ENCODE measurements at regions not wholly inside any gene's neighbourhood (a gene's known extent, or its start where the extent isn't known, plus 50 kb on each side); places are given as distances from the start of the nearest gene placed in this dataset.
"Not testable (repeated sequence)": the region's sequence is repeated elsewhere in the genome, so short reads cannot be mapped to it uniquely, and the experiment has no call there.

- Histone ChIP-seq H2AFZ (ENCODE audit: low read length) (no peak overlapping the region), H3K4me2 (ENCODE audit: low read depth, low read length, poor library complexity, severe bottlenecking) (no peak overlapping the region), H3K4me1 (ENCODE audit: low read length) (no peaks in the 10 kb centered on the region), H3K27ac (ENCODE audit: low read length) (no peak overlapping the region), H3K27me3 (ENCODE audit: low read length) (no peaks in the 10 kb centered on the region), H3K79me2 (ENCODE audit: low read length) (no peaks in the 10 kb centered on the region), H4K20me1 (ENCODE audit: insufficient read depth, low read depth, low read length) (no peaks in the 10 kb centered on the region), H3K9me2 (replicated peaks; ENCODE audit: insufficient read depth, low read length) (no peaks in the 10 kb centered on the region), H3K36me3 (ENCODE audit: insufficient read depth, low read length) (no peaks in the 10 kb centered on the region), H3K4me3 (ENCODE audit: low read length) (no peak overlapping the region), H3K9me3 (ENCODE audit: low read length) (no peaks in the 10 kb centered on the region), H3K9ac (ENCODE audit: low read length) (no peak overlapping the region)
- no peak for DNase-seq
Measured at GRCh38 chr1:61028136-61028535, 54.2 kb upstream of the NFIA start.

GRCh38 chr1:61018068-61018467 is 64.3 kb upstream of the NFIA start:
- H3K9ac ChIP-seq (ENCODE audit: low read length); H3K9me2 ChIP-seq (replicated peaks; ENCODE audit: insufficient read depth, low read length); H3K4me2 ChIP-seq (ENCODE audit: low read depth, low read length, poor library complexity, severe bottlenecking); H3K27me3 ChIP-seq (ENCODE audit: low read length); H3K27ac ChIP-seq (ENCODE audit: low read length); H4K20me1 ChIP-seq (ENCODE audit: insufficient read depth, low read depth, low read length); H3K9me3 ChIP-seq (ENCODE audit: low read length); H2AFZ ChIP-seq (ENCODE audit: low read length); H3K79me2 ChIP-seq (ENCODE audit: low read length); H3K4me1 ChIP-seq (ENCODE audit: low read length); DNase-seq; H3K4me3 ChIP-seq (ENCODE audit: low read length); H3K36me3 ChIP-seq (ENCODE audit: insufficient read depth, low read length): not testable (repeated sequence)

GRCh38 chr1:61017651-61018050 is 64.7 kb upstream of the NFIA start:
- no peaks in the 10 kb centered on the region for H4K20me1 ChIP-seq (ENCODE audit: insufficient read depth, low read depth, low read length)
- H3K27ac ChIP-seq (ENCODE audit: low read length): no peak overlapping the region
- no peaks in the 10 kb centered on the region for H3K27me3 ChIP-seq (ENCODE audit: low read length)
- H3K9me3 ChIP-seq (ENCODE audit: low read length): no peaks in the 10 kb centered on the region
- DNase-seq: no peak
- H3K9me2 ChIP-seq (replicated peaks; ENCODE audit: insufficient read depth, low read length): no peaks in the 10 kb centered on the region
- no peak overlapping the region for H3K4me2 ChIP-seq (ENCODE audit: low read depth, low read length, poor library complexity, severe bottlenecking)
- no peak overlapping the region for H3K9ac ChIP-seq (ENCODE audit: low read length)
- H2AFZ ChIP-seq (ENCODE audit: low read length): no peak overlapping the region
- H3K36me3 ChIP-seq (ENCODE audit: insufficient read depth, low read length): no peaks in the 10 kb centered on the region
- no peak overlapping the region for H3K4me3 ChIP-seq (ENCODE audit: low read length)
- H3K79me2 ChIP-seq (ENCODE audit: low read length): no peaks in the 10 kb centered on the region
- H3K4me1 ChIP-seq (ENCODE audit: low read length): no peaks in the 10 kb centered on the region

GRCh38 chr1:61013946-61014667 is 68.3 kb upstream of the NFIA start:
- Histone ChIP-seq H3K4me2 (ENCODE audit: low read depth, low read length, poor library complexity, severe bottlenecking) (no peak overlapping the region), H3K27me3 (ENCODE audit: low read length) (no peaks in the 10 kb centered on the region), H3K27ac (ENCODE audit: low read length) (no peak overlapping the region), H3K4me1 (ENCODE audit: low read length) (no peaks in the 10 kb centered on the region), H3K9me3 (ENCODE audit: low read length) (no peaks in the 10 kb centered on the region), H3K9ac (ENCODE audit: low read length) (no peak overlapping the region), H2AFZ (ENCODE audit: low read length) (no peak overlapping the region), H3K9me2 (replicated peaks; ENCODE audit: insufficient read depth, low read length) (no peaks in the 10 kb centered on the region), H3K4me3 (ENCODE audit: low read length) (no peak overlapping the region), H3K36me3 (ENCODE audit: insufficient read depth, low read length) (no peaks in the 10 kb centered on the region), H3K79me2 (ENCODE audit: low read length) (no peaks in the 10 kb centered on the region), H4K20me1 (ENCODE audit: insufficient read depth, low read depth, low read length) (no peaks in the 10 kb centered on the region)
- no peak for DNase-seq

GRCh38 chr1:61013189-61013945 is 69.0 kb upstream of the NFIA start:
- Histone ChIP-seq H3K9me3 (ENCODE audit: low read length) (no peaks in the 10 kb centered on the region), H3K9me2 (replicated peaks; ENCODE audit: insufficient read depth, low read length) (no peaks in the 10 kb centered on the region), H3K27me3 (ENCODE audit: low read length) (no peaks in the 10 kb centered on the region), H3K27ac (ENCODE audit: low read length) (no peak overlapping the region), H3K9ac (ENCODE audit: low read length) (no peak overlapping the region), H3K4me2 (ENCODE audit: low read depth, low read length, poor library complexity, severe bottlenecking) (no peak overlapping the region), H3K4me3 (ENCODE audit: low read length) (no peak overlapping the region), H3K79me2 (ENCODE audit: low read length) (no peaks in the 10 kb centered on the region), H4K20me1 (ENCODE audit: insufficient read depth, low read depth, low read length) (no peaks in the 10 kb centered on the region), H3K36me3 (ENCODE audit: insufficient read depth, low read length) (no peaks in the 10 kb centered on the region), H2AFZ (ENCODE audit: low read length) (no peak overlapping the region), H3K4me1 (ENCODE audit: low read length) (no peaks in the 10 kb centered on the region)
- no peak for DNase-seq

GRCh38 chr1:61012341-61012761 is 70.0 kb upstream of the NFIA start:
- no peak overlapping the region for H3K4me2 ChIP-seq (ENCODE audit: low read depth, low read length, poor library complexity, severe bottlenecking)
- H3K27ac ChIP-seq (ENCODE audit: low read length): no peak overlapping the region
- no peaks in the 10 kb centered on the region for H3K27me3 ChIP-seq (ENCODE audit: low read length)
- H3K9me3 ChIP-seq (ENCODE audit: low read length): no peaks in the 10 kb centered on the region
- no peaks in the 10 kb centered on the region for H3K9me2 ChIP-seq (replicated peaks; ENCODE audit: insufficient read depth, low read length)
- no peaks in the 10 kb centered on the region for H3K79me2 ChIP-seq (ENCODE audit: low read length)
- no peak overlapping the region for H2AFZ ChIP-seq (ENCODE audit: low read length)
- H3K36me3 ChIP-seq (ENCODE audit: insufficient read depth, low read length): no peaks in the 10 kb centered on the region
- DNase-seq: no peak
- H3K4me1 ChIP-seq (ENCODE audit: low read length): no peaks in the 10 kb centered on the region
- no peaks in the 10 kb centered on the region for H4K20me1 ChIP-seq (ENCODE audit: insufficient read depth, low read depth, low read length)
- no peak overlapping the region for H3K9ac ChIP-seq (ENCODE audit: low read length)
- no peak overlapping the region for H3K4me3 ChIP-seq (ENCODE audit: low read length)

GRCh38 chr1:61011561-61012263 is 70.6 kb upstream of the NFIA start:
- no peaks in the 10 kb centered on the region for H3K9me2 ChIP-seq (replicated peaks; ENCODE audit: insufficient read depth, low read length)
- H3K79me2 ChIP-seq (ENCODE audit: low read length): no peaks in the 10 kb centered on the region
- no peak overlapping the region for H2AFZ ChIP-seq (ENCODE audit: low read length)
- H3K36me3 ChIP-seq (ENCODE audit: insufficient read depth, low read length): no peaks in the 10 kb centered on the region
- DNase-seq: no peak
- no peak overlapping the region for H3K9ac ChIP-seq (ENCODE audit: low read length)
- no peak overlapping the region for H3K27ac ChIP-seq (ENCODE audit: low read length)
- no peaks in the 10 kb centered on the region for H4K20me1 ChIP-seq (ENCODE audit: insufficient read depth, low read depth, low read length)
- no peak overlapping the region for H3K4me2 ChIP-seq (ENCODE audit: low read depth, low read length, poor library complexity, severe bottlenecking)
- no peaks in the 10 kb centered on the region for H3K27me3 ChIP-seq (ENCODE audit: low read length)
- H3K4me3 ChIP-seq (ENCODE audit: low read length): no peak overlapping the region
- H3K4me1 ChIP-seq (ENCODE audit: low read length): no peaks in the 10 kb centered on the region
- no peaks in the 10 kb centered on the region for H3K9me3 ChIP-seq (ENCODE audit: low read length)

Data from Karpas-422 (cell line).